ENCODE measurements at regions not wholly inside any gene's neighbourhood (a gene's known extent, or its start where the extent isn't known, plus 50 kb on each side); places are given as distances from the start of the nearest gene placed in this dataset.

- Histone ChIP-seq H3K4me1 (ENCODE audit: control insufficient read depth, extremely low read depth, insufficient read depth, low read length) (peaks cover 31% of the 10 kb centered on the region), H3K9me1 (replicated peaks; ENCODE audit: control insufficient read depth, extremely low read depth, insufficient read depth, low read length) (no peaks in the 10 kb centered on the region), H3K4me3 (replicated peaks in 1 of 3; ENCODE audit: insufficient read depth in 1 of 3, low read depth in 1 of 3, low read length in 3 of 3) (no peak overlapping the region), H3K4me2 (ENCODE audit: insufficient read depth, low read length) (peak overlapping the region; percentile 74), H3K36me3 (ENCODE audit: control insufficient read depth in 2 of 2, extremely low read depth in 1 of 2, insufficient read depth in 2 of 2, low read length in 2 of 2) (no peaks in the 10 kb centered on the region), H3K9ac (replicated peaks; ENCODE audit: extremely low read depth, insufficient read depth, low read length) (no peak overlapping the region), H3K27me3 (ENCODE audit: control insufficient read depth in 2 of 2, insufficient read depth in 2 of 2, low read length in 2 of 2) (no peaks in the 10 kb centered on the region), H2AFZ (ENCODE audit: low read depth, low read length) (no peak overlapping the region), H3K9me3 (replicated peaks; ENCODE audit: control insufficient read depth, insufficient read depth, low read length) (no peaks in the 10 kb centered on the region), H3K79me2 (ENCODE audit: control insufficient read depth, insufficient read depth, low read length) (no peaks in the 10 kb centered on the region), H4K20me1 (replicated peaks; ENCODE audit: control insufficient read depth, extremely low read depth, insufficient read depth, low read length) (no peaks in the 10 kb centered on the region), H3K27ac (ENCODE audit: insufficient read depth, low read depth, low read length) (peak overlapping the region; percentile 19)
- ChIA-PET POLR2A (no interaction called here), CTCF (no interaction called here)
- peak; percentile 2 for DNase-seq (ENCODE audit: low read depth, low spot score)
- dilution Hi-C loops (cut with MboI; ENCODE audit: extremely low pct_ligation_motif_present, low sequenced_read_pairs) = no loop called here
- intact Hi-C loops (cut with micrococcal nuclease) = loop anchor here (1.0 to 10.0 kb wide), 2 partner anchors 7 to 765 kb away; no protein-coding TSS in a partner anchor
- FAIRE-seq = no peak
- TF ChIP-seq EZH2 (IDR thresholded peaks at IDR 0.05; ENCODE audit: borderline replicate concordance, low read depth, low read length, severe bottlenecking) = no peak
- TF ChIP-seq, protein P1, sequence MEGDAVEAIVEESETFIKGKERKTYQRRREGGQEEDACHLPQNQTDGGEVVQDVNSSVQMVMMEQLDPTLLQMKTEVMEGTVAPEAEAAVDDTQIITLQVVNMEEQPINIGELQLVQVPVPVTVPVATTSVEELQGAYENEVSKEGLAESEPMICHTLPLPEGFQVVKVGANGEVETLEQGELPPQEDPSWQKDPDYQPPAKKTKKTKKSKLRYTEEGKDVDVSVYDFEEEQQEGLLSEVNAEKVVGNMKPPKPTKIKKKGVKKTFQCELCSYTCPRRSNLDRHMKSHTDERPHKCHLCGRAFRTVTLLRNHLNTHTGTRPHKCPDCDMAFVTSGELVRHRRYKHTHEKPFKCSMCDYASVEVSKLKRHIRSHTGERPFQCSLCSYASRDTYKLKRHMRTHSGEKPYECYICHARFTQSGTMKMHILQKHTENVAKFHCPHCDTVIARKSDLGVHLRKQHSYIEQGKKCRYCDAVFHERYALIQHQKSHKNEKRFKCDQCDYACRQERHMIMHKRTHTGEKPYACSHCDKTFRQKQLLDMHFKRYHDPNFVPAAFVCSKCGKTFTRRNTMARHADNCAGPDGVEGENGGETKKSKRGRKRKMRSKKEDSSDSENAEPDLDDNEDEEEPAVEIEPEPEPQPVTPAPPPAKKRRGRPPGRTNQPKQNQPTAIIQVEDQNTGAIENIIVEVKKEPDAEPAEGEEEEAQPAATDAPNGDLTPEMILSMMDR (IDR thresholded peaks at IDR 0.05; ENCODE audit: extremely low read depth in 1 of 2, insufficient read depth in 1 of 2, low read depth in 1 of 2, low read length in 2 of 2) = no peak
- TF ChIP-seq GATA2 (IDR thresholded peaks at IDR 0.05; ENCODE audit: insufficient read depth, insufficient read length, low read depth, low read length) = no peak
- TF ChIP-seq MYC (IDR thresholded peaks at IDR 0.05; ENCODE audit: low read depth, low read length) = no peak
- no peak for TF ChIP-seq MAX (IDR thresholded peaks at IDR 0.05; ENCODE audit: insufficient read depth, insufficient read length)
- TF ChIP-seq JUN (IDR thresholded peaks at IDR 0.05; ENCODE audit: borderline replicate concordance, insufficient read depth, insufficient read length, low read depth) = no peak
- no peak for TF ChIP-seq FOS (IDR thresholded peaks at IDR 0.05; ENCODE audit: borderline replicate concordance, insufficient read depth, low read length)
- no peak for TF ChIP-seq POLR2A (IDR thresholded peaks at IDR 0.05; ENCODE audit: low read depth, low read length)
- TF ChIP-seq POLR2AphosphoS5 (IDR thresholded peaks at IDR 0.05; ENCODE audit: insufficient read depth, low read depth, low read length) = no peak
- TSS peak; percentile 78 for BruUV-seq (replicated peaks)
Observed at GRCh38 chr4:107129611-107130010, 93.5 kb upstream of the DKK2 start.
